DMS79 treated with DMSO at 0.1 percent for 48 hours (cell line): ENCODE measurements at regions not wholly inside any gene's neighbourhood (a gene's known extent, or its start where the extent isn't known, plus 50 kb on each side); places are given as distances from the start of the nearest gene placed in this dataset.
A peak's percentile ranks its signal among the peaks of the same experiment; 100 is the strongest.
"Not testable (repeated sequence)": the region's sequence is repeated elsewhere in the genome, so short reads cannot be mapped to it uniquely, and the experiment has no call there.

Experiments
- DNase-seq: peaks from one replicate; lab custom pipeline; 2025; lab: John Stamatoyannopoulos, UW

DNA sequence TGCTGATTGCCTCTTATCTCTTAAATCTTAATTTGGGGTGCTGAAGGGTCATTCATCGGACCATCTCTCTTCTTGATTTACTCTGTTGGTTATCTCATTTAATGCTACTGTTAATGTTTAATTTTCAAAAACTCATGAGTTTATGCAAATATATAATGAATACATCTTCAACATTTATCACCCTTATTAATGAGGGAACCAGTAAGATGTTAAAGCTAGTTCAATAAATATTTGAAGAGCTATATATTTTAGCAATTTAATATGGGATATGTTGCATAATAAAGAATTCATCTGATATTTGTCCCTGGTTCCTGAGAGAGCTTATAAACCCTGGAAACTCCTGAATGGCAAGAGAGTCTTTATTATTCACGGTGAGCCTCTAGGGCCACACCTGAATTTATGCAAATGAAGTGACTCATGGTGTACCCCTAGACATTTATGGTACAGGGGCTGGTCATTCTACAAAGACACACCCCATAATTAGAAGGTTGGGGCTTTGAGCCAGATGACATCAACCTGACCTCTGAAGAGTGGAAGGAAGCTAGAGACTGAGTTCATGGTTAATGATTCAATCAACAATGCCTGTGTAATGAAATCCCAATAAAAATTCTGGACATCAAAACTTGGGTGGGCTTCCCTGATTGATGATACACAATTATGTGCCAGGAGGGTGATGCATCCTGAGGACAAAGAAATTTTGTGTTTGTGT is 339.5 kb upstream of the ZNF608 start:
- DNase-seq = no peak

DNA sequence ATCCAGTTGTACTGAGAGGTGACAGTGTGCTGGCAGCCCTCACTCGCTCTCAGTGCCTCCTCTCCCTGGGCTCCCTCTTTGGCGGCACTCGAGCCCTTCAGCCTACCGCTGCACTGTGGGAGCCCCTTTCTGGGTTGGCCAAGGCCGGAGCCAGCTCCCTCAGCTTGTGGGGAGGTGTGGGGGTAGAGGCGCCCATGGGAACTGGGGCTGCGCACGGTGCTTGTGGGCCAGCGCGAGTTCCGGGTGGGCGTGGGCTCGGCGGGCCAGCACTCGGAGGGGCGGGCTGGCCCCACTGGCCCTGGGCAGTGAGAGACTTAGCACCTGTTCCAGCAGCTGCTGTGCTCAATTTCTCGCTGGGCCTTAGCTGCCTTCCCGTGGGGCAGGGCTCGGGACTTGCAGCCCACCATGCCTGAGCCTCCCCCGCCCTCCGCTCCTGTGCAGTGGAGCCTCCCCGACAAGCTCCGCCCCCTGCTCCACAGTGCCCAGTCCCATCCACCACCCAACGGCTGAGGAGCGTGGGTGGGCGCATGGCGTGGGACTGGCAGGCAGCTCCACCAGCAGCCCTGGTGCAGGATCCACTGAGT is 342.2 kb upstream of the ZNF608 start:
- no peak for DNase-seq

DNA sequence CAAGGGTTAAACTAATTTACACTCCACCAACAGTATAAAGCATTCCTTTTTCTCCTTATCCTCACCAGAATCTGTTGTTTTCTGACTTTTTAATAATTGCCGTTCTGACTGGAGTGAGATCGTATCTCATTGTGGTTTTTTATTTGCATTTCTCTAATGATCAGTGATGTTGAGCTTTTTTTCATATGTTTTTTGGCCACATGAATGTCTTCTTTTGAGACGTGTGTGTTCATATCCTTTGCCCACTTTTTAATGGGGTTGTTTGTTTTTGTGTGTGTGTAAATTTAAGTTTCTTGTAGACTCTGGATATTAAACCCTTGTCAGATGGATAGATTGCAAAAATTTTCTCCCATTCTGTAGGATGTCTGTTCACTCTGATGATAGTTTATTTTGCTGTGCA is 345.7 kb upstream of the ZNF608 start:
- not testable (repeated sequence) for DNase-seq

DNA sequence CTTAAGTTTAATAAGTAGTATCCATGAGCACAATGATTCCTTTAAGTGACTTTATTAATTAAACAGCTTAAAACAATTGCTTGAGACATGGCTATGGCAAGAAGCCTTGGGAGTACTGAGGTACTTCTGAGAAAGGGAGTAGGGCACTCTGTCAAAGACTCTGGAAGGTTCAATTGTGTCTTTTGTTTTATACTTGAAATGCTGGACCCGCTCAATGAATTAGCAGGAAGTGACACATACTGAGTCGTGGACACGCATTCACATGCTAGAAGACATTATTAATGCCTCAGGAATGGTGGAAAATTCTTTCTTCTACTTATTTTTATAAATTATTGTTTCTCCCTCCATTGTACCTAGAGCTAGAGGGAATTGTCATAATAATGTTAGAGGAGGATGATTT is 347.3 kb upstream of the ZNF608 start:
- DNase-seq = no peak

DNA sequence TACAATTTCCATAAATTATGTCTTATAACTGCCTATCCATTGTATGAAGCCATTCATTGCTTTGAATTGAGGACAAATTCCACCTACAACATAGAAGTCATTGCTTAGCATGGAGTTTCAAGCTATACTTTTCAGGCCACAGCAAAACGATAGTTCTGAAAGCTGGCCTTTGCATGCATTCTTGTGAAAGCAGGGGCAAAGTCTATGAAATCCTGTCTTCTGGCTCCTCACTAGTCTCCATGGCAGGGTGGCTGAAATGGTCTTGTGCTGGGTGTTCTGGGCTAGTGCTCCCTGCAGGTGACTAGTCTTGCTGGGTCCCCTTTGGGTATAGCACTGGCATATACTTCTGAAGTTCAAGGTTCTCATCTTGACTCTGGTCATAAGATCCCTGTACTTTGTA is 353.9 kb upstream of the ZNF608 start:
- no peak for DNase-seq

DNA sequence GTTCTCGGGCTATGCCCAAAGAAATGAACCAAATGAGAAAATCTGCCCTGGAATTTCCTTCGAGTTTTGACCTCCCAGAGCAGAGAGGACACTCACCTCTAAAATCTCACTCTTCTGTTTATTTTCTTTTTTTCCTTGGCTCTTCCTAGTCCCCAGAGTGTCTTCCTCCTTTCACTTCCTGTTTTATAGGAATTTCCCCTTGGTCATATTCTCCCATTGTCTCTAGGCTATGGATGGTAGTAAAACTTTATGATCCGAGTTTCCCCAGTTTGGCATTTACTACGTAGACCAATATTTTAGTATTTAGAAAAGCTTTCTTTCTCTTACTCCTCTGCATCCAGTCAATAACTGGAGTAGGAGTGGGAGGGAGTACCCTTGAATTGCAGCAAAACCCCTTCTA is 354.5 kb upstream of the ZNF608 start:
- no peak for DNase-seq

DNA sequence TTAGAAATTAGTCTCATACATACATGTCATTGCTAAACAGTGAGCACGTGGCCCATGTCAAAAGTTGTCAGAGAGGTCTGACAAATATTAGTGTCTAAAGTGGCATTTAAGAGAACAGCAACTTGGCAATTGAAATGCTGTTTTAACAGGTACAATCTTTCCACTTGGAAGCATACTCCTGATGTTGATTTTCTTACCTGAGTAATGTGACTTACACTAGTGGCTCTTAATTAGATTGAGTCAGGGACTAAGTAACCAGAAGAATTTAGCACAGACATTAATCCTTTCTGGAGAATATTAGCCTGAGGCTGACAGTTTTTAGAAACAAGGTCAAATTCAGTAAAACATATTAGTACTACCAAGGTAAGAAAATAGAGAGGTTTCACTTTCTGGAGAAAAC is 357.0 kb upstream of the ZNF608 start:
- DNase-seq = no peak

DNA sequence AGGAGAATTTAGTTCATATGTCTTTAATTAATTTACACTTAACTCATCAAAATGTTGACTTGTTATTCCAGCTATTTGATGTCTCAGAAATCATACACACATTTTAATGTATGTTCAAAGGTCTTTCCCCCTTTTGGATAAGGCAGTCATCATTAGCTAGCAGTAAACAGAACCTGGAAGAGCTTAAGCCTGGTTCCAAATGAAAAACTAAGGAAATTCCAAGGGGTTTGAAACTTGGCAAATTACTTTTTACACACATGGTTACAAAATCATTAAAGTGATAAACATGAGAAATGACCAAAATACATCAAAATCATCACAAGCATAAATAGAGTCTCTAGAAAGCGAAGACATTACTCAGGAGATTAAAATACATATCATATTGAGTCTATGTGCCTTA is 359.8 kb upstream of the ZNF608 start:
- no peak for DNase-seq

DNA sequence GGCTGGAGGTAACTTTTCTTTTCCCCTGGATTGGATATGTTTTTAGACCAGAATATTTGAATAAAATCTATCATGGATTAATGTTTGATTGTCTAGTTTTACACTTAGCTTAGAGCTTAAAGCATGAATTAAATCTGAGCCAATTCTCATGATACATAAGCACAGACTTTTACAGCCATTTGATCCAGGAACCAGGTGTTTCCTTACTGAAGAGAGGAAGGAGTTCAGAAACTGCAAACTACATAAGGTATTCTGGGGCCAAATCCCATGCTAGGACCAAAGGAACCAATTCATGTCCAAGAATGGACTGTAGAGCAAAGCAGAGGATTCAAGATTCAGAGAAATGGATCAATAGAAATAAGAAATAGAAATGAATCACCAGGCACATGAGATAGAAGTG is 360.4 kb upstream of the ZNF608 start:
- no peak for DNase-seq

DNA sequence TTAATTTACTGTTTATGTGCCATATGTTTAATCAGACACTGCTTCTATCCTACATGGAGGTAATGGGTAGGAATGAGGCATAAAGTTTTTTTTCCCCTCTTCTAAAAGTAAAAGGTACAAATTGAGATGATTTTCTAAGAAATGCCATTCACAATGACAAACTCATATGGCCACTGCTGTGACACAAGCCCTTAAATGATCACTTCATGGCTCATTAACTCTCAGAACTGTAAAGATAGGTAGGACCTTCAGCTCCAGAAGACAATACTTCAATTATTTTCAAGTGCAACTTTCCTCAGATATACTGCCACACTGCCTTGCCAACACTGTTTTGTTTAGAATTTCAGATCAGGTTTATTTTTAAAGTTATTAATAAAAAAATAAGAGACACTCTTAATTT is 362.9 kb upstream of the ZNF608 start:
- peak; percentile 4 for DNase-seq

DNA sequence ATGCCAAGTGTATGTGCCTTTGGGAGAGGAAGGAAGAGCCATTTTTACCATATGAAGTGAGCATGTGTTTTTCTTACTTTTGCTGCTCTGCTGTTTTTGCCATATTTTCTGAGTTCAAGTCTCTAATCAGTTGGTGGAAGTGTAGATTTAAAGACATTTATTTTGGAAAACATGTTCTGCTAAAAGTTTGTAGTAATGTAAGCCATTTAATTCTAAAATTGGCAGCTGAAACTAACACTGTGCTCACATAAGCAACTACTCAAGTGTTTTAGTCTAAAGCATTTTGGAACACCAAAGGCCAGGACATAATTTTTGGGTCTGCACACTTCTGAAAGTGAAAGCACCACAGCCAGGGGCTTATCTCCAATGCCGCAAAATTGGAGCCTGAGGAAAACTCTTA is 363.4 kb upstream of the ZNF608 start:
- no peak for DNase-seq

DNA sequence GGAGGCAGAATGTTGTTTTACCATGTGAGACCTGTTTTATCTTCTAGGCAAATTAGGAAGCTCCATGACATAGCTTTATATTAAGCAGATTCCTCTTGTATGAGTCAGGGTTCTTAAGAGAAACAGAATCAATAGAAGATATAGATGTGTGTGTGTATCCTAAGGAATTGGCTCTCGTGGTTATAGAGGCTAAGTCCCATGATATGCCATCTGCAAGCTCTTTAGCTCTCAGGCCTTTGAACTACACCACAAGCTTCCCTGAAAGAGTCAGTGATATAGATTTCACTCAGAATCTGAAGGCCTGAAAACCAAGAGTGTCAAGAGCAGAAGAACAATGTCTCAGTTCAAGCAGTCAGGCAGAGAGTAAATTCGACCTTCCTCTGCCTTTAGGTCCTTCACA is 365.8 kb upstream of the ZNF608 start:
- no peak for DNase-seq

DNA sequence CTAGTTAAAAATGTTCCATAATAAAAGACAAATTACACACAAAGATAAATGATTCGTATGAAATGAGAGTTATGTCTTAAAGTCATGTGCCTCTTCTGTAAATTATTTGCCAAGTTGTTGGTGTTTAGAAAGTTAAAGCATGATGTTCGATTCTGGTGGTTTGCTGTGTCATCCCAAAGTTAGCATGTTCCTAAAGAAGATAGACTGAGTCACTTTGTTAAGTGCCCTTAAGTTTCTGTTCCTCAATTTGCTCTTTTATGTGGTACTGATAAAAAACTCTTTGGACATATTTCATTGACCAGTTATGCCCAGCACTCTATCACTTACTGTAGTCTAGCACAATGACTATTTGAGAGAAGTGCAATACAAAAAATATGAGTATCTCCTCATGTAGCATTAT is 366.9 kb upstream of the ZNF608 start:
- no peak for DNase-seq

DNA sequence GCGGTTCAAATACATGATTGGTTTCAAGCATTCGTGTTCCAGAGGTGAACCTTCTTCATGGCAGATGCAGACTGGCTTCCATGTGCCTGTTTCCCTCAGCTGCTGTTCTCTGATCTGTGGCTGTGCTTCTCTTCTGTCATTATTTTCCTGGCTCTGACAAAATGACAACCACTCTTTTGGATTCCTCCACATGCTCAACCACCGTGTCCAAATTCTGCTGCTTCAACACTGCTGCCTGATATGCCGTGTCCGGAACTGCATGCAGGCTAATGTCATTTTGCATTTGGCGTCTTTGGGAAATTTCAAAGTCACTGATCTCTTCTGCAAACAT is 368.7 kb upstream of the ZNF608 start:
- DNase-seq = no peak

DNA sequence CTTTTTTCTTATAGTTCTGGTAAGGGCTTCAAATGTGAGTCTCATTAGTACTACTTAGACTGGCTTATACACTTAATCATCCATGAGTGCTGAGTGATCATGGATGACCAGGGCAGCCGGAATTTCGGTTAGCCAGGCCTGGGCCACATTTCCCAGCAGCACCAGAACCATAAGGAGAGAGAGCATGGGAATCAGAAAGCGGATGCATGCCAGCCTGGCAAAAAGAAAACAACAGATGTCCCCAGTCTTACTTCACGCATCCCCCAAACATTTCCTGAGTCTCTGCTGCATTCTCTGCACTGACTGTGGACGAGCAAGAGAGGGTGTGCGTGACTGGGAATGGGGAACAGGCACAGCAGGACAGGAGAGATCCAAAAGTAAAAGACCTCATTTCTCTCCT is 371.1 kb upstream of the ZNF608 start:
- no peak for DNase-seq

DNA sequence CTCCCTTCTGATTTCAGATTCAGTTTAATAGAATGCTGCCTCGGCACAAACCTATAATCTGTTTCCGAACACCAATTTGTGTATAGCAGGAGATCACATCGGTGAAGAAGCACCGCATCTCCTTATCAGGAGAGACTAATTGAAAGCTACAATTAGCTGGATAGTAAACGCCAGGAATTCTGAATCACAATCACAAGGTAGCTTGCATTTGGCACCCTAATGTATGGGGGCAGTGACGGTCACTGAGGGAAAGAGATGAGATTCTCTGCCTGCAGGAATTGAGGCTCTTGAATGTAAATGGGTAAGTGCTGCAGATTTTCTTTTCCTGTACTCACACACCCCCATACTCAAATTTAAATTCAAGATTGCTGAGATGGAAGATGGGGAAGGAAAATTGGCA is 373.6 kb upstream of the ZNF608 start:
- DNase-seq = no peak

DNA sequence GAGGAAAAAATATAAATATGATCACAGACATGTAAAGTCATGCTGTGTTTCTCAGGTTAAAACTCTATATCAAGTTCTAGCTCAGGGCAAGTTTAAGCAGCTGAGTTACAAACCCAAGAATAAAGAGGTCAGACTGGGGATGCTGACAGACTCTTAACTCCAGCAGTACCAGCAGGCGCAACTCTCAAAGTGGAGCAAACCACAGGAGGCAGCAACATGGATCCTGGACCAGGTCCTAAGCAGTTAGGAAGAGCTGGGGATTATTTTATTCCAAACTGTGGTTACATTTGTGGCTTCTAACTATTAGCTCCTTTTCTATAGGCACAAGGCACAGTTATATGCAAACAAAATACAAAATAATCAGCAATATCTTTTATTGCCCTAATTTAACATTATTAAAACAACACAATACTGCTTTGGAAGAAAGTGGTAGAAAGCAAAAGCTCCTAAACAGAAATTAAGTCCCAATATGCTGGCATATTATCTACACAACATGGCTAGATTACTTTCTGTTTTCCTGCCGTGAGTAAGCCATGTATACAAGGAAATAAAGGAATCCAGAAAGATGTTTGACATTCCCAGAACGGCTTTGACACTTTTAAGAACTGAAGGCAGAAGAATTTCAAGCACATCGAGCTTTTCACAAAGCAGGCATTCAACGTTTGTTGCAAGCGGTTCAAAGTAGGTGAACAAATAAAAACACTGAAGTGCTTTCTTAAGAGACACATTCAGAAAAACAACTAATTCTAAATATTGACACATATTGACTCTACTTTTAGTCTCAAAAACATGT is 378.8 kb upstream of the ZNF608 start:
- no peak for DNase-seq

DNA sequence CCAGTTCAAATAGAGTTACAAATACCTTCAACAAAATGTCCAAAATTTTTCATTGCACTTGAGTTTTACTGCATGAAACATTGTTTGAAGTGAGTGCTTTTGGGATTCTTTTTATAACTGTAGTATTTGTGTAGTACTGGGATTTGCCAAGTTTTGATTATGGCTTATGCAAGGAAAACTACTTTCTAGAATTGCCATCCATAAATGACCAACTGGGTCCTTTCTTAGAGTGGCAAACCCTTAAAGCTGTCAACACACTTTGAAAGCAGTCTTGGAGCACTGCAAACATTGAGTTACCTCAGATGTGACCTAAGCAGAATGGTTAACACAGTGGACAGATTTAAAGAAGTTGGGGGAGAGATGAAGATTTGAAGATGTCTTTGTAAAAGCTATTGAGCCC is 379.6 kb upstream of the ZNF608 start:
- no peak for DNase-seq

DNA sequence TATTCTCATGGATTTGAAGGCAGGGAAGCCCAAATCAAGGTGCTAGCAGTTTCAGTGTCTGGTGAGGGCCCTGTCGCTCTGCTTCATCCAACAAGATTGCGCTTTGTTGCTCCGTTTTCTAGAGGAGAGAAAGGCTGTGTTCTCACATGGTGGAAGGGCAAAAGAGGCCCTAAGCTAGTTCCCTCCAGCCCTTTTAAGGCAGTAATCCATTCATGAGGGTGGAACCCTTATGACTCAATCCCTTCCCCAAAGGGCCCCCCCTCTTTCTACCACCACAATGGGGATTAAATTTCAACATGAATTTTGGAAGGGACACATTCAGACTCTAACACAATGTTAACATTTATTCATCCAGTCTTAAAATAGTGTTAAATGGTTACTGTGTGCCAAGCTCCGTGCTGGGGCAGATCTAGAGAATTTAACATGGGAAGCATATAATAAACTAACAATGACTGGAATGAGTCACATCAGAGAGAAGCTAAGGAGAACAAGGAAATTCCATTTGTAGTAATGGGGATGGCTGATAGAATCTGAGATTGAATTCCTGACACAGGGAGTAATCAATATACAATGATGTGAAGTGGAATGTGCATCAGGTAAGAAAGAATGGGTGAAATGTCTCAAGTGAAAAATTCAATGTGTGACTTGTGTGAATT is 382.8 kb upstream of the ZNF608 start:
- DNase-seq = no peak

DNA sequence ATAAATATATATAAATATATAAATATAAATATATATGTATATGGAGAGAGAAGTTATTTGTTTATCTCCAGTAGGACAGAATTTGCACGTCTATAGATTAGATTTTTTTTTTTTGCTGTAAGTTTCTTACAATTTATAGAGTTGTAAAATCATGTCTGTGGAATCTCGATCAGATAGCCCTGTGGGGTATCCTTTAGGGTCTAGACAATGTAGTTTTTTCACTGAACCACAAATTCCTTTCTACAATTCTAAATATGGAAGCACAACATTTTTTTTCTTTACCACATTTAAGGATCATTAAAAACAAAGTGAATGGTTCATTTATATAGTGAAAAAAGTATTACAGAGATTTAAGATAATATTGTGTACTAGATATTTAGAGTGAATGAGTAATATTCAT is 384.2 kb upstream of the ZNF608 start:
- no peak for DNase-seq

DNA sequence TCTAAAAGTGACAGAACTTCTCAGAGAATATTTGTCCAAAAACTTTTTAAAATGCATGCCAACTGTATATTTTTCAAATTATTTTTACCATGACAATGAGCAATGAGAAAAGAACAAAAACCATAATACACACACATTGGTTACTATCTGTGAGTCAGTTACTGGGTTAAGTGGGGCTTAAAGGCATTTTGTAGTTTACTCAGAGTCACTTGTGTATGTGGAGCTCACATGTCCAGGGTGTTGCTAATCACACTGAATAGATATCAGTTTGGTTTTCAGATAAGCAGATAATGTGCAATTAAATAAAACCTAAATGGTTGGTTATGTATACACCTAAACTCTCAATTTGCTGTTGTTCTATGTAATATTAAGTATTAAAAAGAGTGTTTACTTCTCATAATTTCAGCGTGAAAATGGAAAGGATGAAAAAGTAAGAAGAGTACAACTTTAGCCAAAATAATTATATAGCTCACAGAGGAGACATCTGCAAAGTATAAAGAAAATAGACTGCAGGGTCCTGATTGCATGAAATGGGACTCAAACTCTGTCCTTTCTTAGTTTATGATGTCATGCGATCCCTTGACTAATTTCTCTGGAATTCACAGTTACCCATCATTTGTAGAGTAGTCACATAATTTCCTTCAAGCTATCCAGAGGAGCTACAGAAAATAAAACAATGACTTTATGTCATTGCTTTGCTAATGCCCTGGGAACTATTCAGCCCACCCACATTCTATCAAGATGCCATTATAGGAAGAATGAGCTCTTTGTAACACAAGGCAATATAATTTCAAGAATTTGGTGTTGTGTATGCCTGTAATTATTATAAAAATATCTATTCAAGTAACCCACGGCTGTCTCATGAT is 388.0 kb upstream of the ZNF608 start:
- no peak for DNase-seq

DNA sequence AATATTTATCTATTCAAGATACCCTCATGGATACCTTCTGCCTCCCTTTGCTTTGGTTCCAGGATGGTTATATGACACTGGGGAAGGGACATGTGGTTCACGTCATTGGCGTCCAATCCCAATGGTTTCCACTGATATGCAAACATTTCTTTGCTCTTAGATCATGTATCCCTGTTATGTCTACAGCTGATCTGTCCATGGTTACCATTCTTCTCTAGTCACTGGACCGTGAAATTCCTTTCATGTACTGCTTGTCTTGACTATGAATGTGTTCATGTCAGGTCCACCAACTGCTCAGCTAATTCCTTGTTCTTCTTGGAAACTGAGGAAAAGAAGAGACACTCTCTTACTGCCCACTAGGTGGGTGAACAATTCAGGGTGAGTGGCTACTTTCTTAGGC is 391.1 kb upstream of the ZNF608 start:
- DNase-seq = no peak
